OCI-LY7 (cell line): ENCODE measurements at regions not wholly inside any gene's neighbourhood (a gene's known extent, or its start where the extent isn't known, plus 50 kb on each side); places are given as distances from the start of the nearest gene placed in this dataset.

Source experiments
- EZH2phosphoT487 ChIP-seq: fragments of 200-600 bp; sonication (generic); IDR thresholded peaks from 2 replicates; pipeline ENCODE4 v1.6.1; 2018; ENCODE audit warnings: low read depth, borderline replicate concordance, mild to moderate bottlenecking, mixed run types, antibody characterized with exemption, low read length, moderate library complexity, mixed read lengths
- TF ChIP-seq, protein P1 (sequence below): fragments of 200-600 bp; sonication (generic); conservative IDR thresholded peaks from 2 replicates; pipeline ENCODE4 v1.5.1; 2014; ENCODE audit warnings: mild to moderate bottlenecking, antibody characterized with exemption, low read length, moderate library complexity, mixed read lengths

DNA sequence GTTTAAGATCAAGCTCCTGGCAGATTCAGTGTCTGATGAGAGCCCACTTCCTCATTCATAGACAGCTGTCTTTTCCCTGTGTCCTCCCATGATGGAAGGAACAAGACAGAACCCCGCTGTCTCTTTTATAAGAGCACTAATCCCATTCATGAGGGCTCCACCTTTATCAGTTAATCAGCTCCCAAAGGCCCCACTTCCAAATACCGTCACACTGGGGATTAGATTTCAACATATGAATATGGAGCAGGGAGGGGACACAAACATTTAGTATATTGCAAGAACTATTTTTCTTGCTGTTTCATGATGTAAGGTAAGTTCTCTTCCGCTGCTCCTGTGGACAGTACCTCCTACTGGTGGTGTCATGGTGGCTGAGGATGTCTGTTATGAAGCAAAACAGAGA is 158.3 kb upstream of the IRAK1BP1 start:
- TF ChIP-seq, protein P1, sequence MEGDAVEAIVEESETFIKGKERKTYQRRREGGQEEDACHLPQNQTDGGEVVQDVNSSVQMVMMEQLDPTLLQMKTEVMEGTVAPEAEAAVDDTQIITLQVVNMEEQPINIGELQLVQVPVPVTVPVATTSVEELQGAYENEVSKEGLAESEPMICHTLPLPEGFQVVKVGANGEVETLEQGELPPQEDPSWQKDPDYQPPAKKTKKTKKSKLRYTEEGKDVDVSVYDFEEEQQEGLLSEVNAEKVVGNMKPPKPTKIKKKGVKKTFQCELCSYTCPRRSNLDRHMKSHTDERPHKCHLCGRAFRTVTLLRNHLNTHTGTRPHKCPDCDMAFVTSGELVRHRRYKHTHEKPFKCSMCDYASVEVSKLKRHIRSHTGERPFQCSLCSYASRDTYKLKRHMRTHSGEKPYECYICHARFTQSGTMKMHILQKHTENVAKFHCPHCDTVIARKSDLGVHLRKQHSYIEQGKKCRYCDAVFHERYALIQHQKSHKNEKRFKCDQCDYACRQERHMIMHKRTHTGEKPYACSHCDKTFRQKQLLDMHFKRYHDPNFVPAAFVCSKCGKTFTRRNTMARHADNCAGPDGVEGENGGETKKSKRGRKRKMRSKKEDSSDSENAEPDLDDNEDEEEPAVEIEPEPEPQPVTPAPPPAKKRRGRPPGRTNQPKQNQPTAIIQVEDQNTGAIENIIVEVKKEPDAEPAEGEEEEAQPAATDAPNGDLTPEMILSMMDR = no peak
- no peak for TF ChIP-seq EZH2phosphoT487
